Amniotic epithelial cell (primary cell): ENCODE measurements at regions not wholly inside any gene's neighbourhood (a gene's known extent, or its start where the extent isn't known, plus 50 kb on each side); places are given as distances from the start of the nearest gene placed in this dataset.
"Not testable (repeated sequence)": the region's sequence is repeated elsewhere in the genome, so short reads cannot be mapped to it uniquely, and the experiment has no call there.

Source experiments
- DNase-seq: peaks from one replicate; pipeline ENCODE4 v3.0.0-alpha.2; 2010; ENCODE audit warnings: low read depth

GRCh38 chr18:26650310-26651268 is 102.2 kb upstream of the KCTD1 start:
- DNase-seq, result no peak

- DNase-seq, result no peak
These were observed 100.8 kb upstream of the KCTD1 start for GRCh38 chr18:26649193-26649543.

- no peak for DNase-seq
These were observed 100.3 kb upstream of the KCTD1 start for GRCh38 chr18:26648509-26649192.

GRCh38 chr18:26646901-26647300 is 98.5 kb upstream of the KCTD1 start:
- DNase-seq, result no peak

GRCh38 chr18:26642440-26643348 is 94.3 kb upstream of the KCTD1 start:
- no peak for DNase-seq

- DNase-seq, result no peak
These were observed 92.2 kb upstream of the KCTD1 start for GRCh38 chr18:26640541-26640940.

GRCh38 chr18:26639149-26639548 is 90.8 kb upstream of the KCTD1 start:
- DNase-seq, result no peak

GRCh38 chr18:26637983-26638382 is 89.6 kb upstream of the KCTD1 start:
- DNase-seq, result no peak

- no peak for DNase-seq
These were observed 89.0 kb upstream of the KCTD1 start for GRCh38 chr18:26637324-26637723.

- no peak for DNase-seq
These were observed 87.1 kb upstream of the KCTD1 start for GRCh38 chr18:26635466-26635865.

GRCh38 chr18:26634631-26635030 is 86.3 kb upstream of the KCTD1 start:
- DNase-seq, result no peak

- DNase-seq, result no peak
These were observed 82.8 kb upstream of the KCTD1 start for GRCh38 chr18:26631135-26631534.

GRCh38 chr18:26630596-26630995 is 82.2 kb upstream of the KCTD1 start:
- DNase-seq, result no peak

GRCh38 chr18:26628017-26628416 is 79.7 kb upstream of the KCTD1 start:
- no peak for DNase-seq

GRCh38 chr18:26624443-26624842 is 76.1 kb upstream of the KCTD1 start:
- no peak for DNase-seq

- not testable (repeated sequence) for DNase-seq
These were observed 75.0 kb upstream of the KCTD1 start for GRCh38 chr18:26623314-26623713.

GRCh38 chr18:26621161-26622026 is 73.0 kb upstream of the KCTD1 start:
- DNase-seq, result peak; percentile 30

- no peak for DNase-seq
These were observed 71.0 kb upstream of the KCTD1 start for GRCh38 chr18:26619350-26619749.

- peak; percentile 6 for DNase-seq
These were observed 69.8 kb upstream of the KCTD1 start for GRCh38 chr18:26618135-26618534.

GRCh38 chr18:26617151-26617554 is 68.8 kb upstream of the KCTD1 start:
- DNase-seq, result peak; percentile 97

GRCh38 chr18:26614374-26614773 is 66.0 kb upstream of the KCTD1 start:
- no peak for DNase-seq
